ENCODE measurements at regions not wholly inside any gene's neighbourhood (a gene's known extent, or its start where the extent isn't known, plus 50 kb on each side); places are given as distances from the start of the nearest gene placed in this dataset.

- no peak for TF ChIP-seq CTCF (conservative IDR thresholded peaks at IDR 0.05; ENCODE audit: low read depth, low read length)
- H3K4me3 ChIP-seq (IDR thresholded peaks at IDR 0.05; ENCODE audit: insufficient read depth, low read depth, low read length): no peak overlapping the region
- H3K36me3 ChIP-seq (ENCODE audit: insufficient read depth): no peaks in the 10 kb centered on the region
- no peak overlapping the region for H3K9ac ChIP-seq
- H4K20me1 ChIP-seq (ENCODE audit: insufficient read depth): no peaks in the 10 kb centered on the region
- H3K4me2 ChIP-seq: no peak overlapping the region
- no peaks in the 10 kb centered on the region for H3K4me1 ChIP-seq (ENCODE audit: low read depth, poor library complexity, severe bottlenecking)
- H3K27me3 ChIP-seq (ENCODE audit: insufficient read depth, low read depth): peaks cover 26% of the 10 kb centered on the region; the same call in 1 of the 2 replicates
- H2AFZ ChIP-seq (ENCODE audit: low read depth): no peak overlapping the region
- H3K79me2 ChIP-seq (ENCODE audit: insufficient read depth, low read depth): no peaks in the 10 kb centered on the region
- no peak overlapping the region for H3K27ac ChIP-seq
Observed at GRCh38 chr19:5269279-5269678, 71.3 kb downstream of the PTPRS start.

DNA sequence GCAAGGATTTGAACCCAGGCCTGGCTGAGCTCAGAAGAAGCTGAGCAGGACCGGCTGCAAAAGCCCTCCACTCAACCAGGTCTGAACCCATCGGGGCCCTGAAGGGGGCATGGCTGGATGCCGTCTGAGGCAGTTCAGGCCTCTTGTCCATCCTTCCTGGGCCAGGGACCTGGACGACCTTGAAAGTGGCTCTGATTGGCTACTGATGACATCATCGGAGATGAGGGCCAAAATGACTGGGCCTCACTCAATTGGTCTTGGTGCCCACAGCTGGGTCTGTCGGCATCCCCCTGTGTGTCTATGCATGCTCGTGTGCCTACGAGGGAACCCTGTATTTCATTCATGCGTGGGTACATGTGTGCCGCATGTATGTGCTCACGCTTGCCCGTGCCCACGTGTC is 71.8 kb downstream of the PTPRS start:
- Histone ChIP-seq H3K4me1 (ENCODE audit: low read depth, poor library complexity, severe bottlenecking) (no peaks in the 10 kb centered on the region), H3K4me3 (IDR thresholded peaks at IDR 0.05; ENCODE audit: insufficient read depth, low read depth, low read length) (no peak overlapping the region), H3K79me2 (ENCODE audit: insufficient read depth, low read depth) (no peaks in the 10 kb centered on the region), H2AFZ (ENCODE audit: low read depth) (no peak overlapping the region), H4K20me1 (ENCODE audit: insufficient read depth) (no peaks in the 10 kb centered on the region), H3K4me2 (no peak overlapping the region), H3K9ac (no peak overlapping the region), H3K36me3 (ENCODE audit: insufficient read depth) (no peaks in the 10 kb centered on the region), H3K27ac (no peak overlapping the region), H3K27me3 (ENCODE audit: insufficient read depth, low read depth) (peaks cover 28% of the 10 kb centered on the region; the same call in 1 of the 2 replicates)
- no peak for TF ChIP-seq CTCF (conservative IDR thresholded peaks at IDR 0.05; ENCODE audit: low read depth, low read length)

DNA sequence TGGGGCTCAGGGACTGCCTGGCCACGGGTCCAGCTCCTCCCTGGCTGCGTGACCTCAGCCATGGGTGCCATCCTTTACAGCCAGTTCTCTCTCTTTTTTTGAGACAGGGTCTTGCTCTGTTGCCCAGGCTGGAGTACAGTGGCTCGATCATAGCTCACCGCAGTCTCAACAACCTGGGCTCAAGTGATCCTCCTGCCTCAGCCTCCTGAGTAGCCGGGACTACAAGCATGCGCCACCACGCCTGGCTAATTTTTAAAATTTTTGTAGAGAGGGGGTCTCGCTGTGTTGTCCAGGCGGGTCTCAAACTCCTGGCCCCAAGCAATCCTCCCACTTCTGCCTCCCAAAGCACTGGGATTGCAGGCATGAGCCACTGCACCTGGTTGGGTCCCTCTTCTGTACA is 75.4 kb downstream of the PTPRS start:
- TF ChIP-seq CTCF (conservative IDR thresholded peaks at IDR 0.05; ENCODE audit: low read depth, low read length): no peak
- no peaks in the 10 kb centered on the region for H4K20me1 ChIP-seq (ENCODE audit: insufficient read depth)

GRCh38 chr19:5264453-5264852 is 76.2 kb downstream of the PTPRS start:
- H3K79me2 ChIP-seq (ENCODE audit: insufficient read depth, low read depth): no peaks in the 10 kb centered on the region
- H3K27ac ChIP-seq: no peak overlapping the region
- peaks cover 41% of the 10 kb centered on the region for H3K27me3 ChIP-seq (ENCODE audit: insufficient read depth, low read depth)
- no peaks in the 10 kb centered on the region for H4K20me1 ChIP-seq (ENCODE audit: insufficient read depth)
- no peak overlapping the region for H3K4me2 ChIP-seq
- no peak for TF ChIP-seq CTCF (conservative IDR thresholded peaks at IDR 0.05; ENCODE audit: low read depth, low read length)
- no peaks in the 10 kb centered on the region for H3K36me3 ChIP-seq (ENCODE audit: insufficient read depth)
- H3K4me3 ChIP-seq (IDR thresholded peaks at IDR 0.05; ENCODE audit: insufficient read depth, low read depth, low read length): no peak overlapping the region
- no peak overlapping the region for H3K9ac ChIP-seq
- H3K4me1 ChIP-seq (ENCODE audit: low read depth, poor library complexity, severe bottlenecking): no peaks in the 10 kb centered on the region
- no peak overlapping the region for H2AFZ ChIP-seq (ENCODE audit: low read depth)

More for the DNA sequence above, 75.4 kb downstream of the PTPRS start:
- H3K27ac ChIP-seq: no peak overlapping the region
- peaks cover 41% of the 10 kb centered on the region for H3K27me3 ChIP-seq (ENCODE audit: insufficient read depth, low read depth)
- no peaks in the 10 kb centered on the region for H3K79me2 ChIP-seq (ENCODE audit: insufficient read depth, low read depth)
- no peak overlapping the region for H3K4me3 ChIP-seq (IDR thresholded peaks at IDR 0.05; ENCODE audit: insufficient read depth, low read depth, low read length)
- H3K4me2 ChIP-seq: no peak overlapping the region
- no peaks in the 10 kb centered on the region for H3K4me1 ChIP-seq (ENCODE audit: low read depth, poor library complexity, severe bottlenecking)
- no peak overlapping the region for H2AFZ ChIP-seq (ENCODE audit: low read depth)
- H3K36me3 ChIP-seq (ENCODE audit: insufficient read depth): no peaks in the 10 kb centered on the region
- H3K9ac ChIP-seq: no peak overlapping the region

All from KMS-11 (cell line).